GM12873 (cell line): ENCODE measurements at regions not wholly inside any gene's neighbourhood (a gene's known extent, or its start where the extent isn't known, plus 50 kb on each side); places are given as distances from the start of the nearest gene placed in this dataset.

Experiments used
- TF ChIP-seq, protein P1 (sequence below): IDR thresholded peaks from 2 replicates; pipeline ENCODE4 v1.5.1; 2012; ENCODE audit warnings: low read depth, mild to moderate bottlenecking, moderate library complexity, low read length, control low read depth; ENCODE audit not compliant: insufficient read depth; ENCODE audit errors: missing control alignments

DNA sequence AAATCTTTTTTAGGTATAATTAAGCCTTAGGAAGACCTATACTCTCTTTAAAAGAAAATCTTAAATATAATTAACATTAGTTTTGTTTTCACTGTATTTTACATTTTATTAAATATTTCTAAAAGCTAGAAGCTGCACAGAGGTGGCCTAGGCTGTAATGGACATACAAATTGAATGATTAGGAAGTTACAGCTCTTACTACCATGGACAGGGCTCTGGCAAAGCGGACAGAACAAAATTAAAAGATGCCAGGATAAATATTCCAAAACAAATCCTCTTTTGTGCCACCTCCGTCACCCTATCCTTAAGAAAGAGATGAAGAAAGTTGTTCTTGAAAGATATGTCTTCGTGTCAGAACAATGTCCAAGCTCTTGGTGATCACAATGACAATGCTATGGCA lies 376.5 kb downstream of the ETNK1 start:
- TF ChIP-seq, protein P1, sequence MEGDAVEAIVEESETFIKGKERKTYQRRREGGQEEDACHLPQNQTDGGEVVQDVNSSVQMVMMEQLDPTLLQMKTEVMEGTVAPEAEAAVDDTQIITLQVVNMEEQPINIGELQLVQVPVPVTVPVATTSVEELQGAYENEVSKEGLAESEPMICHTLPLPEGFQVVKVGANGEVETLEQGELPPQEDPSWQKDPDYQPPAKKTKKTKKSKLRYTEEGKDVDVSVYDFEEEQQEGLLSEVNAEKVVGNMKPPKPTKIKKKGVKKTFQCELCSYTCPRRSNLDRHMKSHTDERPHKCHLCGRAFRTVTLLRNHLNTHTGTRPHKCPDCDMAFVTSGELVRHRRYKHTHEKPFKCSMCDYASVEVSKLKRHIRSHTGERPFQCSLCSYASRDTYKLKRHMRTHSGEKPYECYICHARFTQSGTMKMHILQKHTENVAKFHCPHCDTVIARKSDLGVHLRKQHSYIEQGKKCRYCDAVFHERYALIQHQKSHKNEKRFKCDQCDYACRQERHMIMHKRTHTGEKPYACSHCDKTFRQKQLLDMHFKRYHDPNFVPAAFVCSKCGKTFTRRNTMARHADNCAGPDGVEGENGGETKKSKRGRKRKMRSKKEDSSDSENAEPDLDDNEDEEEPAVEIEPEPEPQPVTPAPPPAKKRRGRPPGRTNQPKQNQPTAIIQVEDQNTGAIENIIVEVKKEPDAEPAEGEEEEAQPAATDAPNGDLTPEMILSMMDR = no peak

DNA sequence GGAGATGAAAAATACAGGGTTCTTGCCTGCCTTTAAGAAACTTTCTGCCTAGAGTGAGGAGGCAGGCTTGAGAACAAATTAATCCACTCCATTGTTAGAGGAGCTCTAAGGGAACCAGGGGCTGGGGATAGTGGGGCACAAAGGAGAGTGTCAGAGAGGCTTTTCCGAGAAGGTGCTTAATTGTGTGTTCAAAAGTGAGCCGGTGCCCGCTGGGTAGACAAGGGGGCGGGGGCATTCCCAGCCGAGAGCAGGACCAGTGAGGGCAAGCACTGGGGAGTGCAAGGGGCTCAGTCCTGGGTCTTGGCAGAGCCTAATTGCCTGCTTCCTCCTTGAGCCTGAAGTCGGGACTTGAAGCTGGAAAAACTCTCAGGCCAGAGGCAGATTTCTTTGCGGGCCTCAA lies 377.4 kb downstream of the ETNK1 start:
- TF ChIP-seq, protein P1 = no peak

DNA sequence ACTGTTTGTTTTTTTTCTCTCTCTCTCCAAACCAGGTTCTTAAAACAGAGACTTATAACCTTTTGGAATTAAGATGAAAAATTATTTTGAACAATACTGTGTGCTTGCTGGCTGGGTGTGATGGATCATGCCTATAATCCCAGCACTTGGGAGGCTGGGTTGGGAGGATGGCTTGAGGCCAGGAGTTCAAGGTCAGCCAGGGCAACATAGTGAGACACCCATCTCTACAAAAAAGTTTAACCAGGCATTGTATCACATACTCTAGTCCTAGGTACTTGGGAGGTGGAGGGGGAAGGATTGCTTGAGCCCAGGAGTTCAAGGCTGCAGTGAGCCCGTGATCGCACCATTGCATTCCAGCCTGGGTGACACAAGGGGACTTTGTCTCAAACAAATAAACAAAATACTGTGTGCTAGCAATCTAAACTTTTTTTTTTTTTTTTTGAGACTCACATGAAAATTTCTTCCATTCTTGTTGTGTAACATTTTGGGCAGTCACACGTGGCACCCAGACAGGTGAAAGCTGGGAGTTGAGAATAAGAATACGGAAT lies 379.6 kb downstream of the ETNK1 start:
- TF ChIP-seq, protein P1 = no peak

DNA sequence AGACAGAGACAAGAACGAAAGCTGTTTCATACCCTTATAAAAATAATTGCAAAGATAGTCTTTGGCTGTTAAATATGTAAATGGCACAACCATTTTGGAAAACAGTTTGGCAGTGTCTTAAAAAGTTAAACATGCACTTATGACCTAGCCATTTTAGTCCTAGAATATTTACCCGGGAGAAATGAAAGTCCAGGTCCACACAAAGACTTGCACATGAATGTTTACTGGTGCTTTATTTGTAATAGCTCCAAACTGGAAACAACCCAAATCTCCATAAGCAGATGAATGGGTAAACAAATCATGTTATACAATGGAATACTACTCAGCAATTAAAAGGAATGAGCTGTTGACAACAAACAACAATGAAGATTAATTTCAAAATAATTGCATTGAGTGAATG lies 380.4 kb downstream of the ETNK1 start:
- TF ChIP-seq, protein P1 = no peak

DNA sequence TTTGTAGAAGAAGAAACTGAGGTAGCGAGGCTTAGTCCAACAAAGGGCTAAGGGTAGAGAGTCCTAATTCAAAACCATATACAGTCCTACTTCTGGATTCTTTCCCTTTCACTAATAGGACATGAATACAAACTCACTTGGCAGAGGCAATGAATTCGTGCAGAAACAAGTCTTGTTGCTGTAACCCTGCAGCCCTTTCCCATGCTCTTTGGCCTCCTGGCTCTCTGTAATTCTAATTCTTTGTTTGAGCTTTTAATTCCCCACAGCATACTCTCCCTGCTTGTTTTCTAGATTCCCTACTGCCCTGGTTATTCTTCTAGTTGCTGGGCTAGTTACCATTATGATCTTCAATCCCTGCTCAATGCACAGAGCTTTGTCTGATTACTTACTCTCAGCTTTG lies 381.4 kb downstream of the ETNK1 start:
- TF ChIP-seq, protein P1 = no peak

DNA sequence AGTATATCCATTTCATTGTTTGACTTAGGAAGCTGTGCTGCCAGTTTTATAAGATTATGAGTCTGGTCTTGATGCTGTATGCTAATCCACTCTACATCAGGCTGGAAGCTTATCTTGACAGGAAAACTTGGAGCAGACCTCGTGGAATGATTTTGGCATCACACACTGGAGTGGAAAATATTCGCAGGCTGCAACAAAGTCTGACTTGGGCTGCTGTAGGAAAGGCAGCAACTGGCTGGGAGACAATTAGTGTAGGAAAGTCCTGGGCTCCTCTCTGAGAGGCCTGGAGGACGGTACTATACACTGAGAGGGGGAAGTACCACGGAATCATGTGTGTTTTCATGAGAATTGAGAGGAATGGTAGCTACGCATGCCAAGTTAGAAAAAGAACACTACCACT lies 383.7 kb downstream of the ETNK1 start:
- TF ChIP-seq, protein P1 = no peak

DNA sequence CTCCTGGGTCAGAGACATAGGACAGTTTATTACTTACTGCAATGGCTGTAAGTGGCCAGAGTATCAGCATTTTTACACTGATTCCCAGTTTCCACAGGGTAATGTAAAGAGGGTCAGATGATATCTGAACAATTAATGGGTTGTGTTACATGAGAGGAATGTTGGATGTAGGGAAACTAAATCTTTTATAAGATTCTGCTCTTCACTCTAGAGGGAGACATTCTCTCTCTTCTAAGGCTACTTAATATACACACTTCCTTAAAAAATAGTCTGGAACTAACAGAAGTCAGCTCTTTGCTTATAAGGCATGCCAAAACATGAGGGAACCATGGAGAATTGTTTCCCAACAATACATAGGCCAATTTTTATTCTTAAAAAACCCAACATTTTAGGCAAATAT lies 389.8 kb downstream of the ETNK1 start:
- TF ChIP-seq, protein P1 = no peak
